Epithelial cell of esophagus (primary cell): ENCODE measurements at regions not wholly inside any gene's neighbourhood (a gene's known extent, or its start where the extent isn't known, plus 50 kb on each side); places are given as distances from the start of the nearest gene placed in this dataset.
"Not testable (repeated sequence)": the region's sequence is repeated elsewhere in the genome, so short reads cannot be mapped to it uniquely, and the experiment has no call there.

ENCODE experiments used
- DNase-seq: peaks from one replicate; pipeline ENCODE4 v3.0.0; 2010; ENCODE audit warnings: low read depth
- H3K4me3 ChIP-seq: 2 replicates; pipeline ENCODE4 v1.5.1; 2011; ENCODE audit warnings: mild to moderate bottlenecking, low read length, control low read depth
- CTCF ChIP-seq: IDR thresholded peaks from 2 replicates; pipeline ENCODE4 v1.5.1; 2011; ENCODE audit warnings: low read depth, mild to moderate bottlenecking, low read length, control low read depth, inconsistent platforms; ENCODE audit not compliant: insufficient read depth; ENCODE audit errors: missing control alignments

DNA sequence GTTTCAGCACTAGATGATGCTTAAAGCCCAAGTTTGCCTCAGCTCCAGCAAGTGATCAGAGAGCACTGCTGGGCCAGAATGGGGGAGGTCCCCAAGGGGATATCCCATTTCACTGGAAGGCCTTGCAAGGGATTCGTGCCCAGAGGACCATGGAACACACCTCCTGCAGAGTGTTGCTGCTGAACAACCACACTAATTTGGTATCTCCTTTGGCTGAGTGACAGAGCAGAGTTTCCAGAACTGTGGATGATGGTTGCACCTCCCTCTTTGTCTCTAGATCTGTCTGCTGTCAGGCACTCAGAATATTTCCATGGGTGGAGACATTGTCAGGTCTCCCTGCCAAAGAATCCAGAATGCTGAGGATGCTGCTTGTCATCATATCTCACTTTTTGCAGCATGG, 484.8 kb upstream of the NETO1 start:
- H3K4me3 ChIP-seq, result no peak overlapping the region
- TF ChIP-seq CTCF, result no peak
- no peak for DNase-seq

- TF ChIP-seq CTCF, result no peak
- peak; percentile 54 for DNase-seq
- H3K4me3 ChIP-seq, result peak overlapping the region; percentile 18
Measured at GRCh38 chr18:73340135-73340977, 472.6 kb upstream of the NETO1 start.

GRCh38 chr18:73331212-73331772, 463.5 kb upstream of the NETO1 start:
- DNase-seq, result peak; percentile 37
- no peak overlapping the region for H3K4me3 ChIP-seq
- TF ChIP-seq CTCF, result no peak

DNA sequence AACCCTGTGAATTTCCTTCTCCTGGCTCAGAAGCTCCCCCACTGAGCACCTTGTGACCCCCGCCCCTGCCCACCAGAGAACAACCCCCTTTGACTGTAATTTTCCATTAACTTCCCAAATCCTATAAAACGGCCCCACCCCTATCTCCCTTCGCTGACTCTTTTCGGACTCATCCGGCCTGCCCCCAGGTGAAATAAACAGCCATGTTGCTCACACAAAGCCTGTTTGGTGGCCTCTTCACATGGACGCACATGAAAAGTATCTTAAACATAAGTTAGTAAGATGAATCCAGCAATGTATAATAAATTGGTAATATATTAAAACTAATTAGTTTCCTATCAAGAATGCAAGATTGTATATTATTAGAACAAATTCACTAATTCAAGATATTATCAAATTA, 462.3 kb upstream of the NETO1 start:
- H3K4me3 ChIP-seq, DNase-seq: not testable (repeated sequence)

DNA sequence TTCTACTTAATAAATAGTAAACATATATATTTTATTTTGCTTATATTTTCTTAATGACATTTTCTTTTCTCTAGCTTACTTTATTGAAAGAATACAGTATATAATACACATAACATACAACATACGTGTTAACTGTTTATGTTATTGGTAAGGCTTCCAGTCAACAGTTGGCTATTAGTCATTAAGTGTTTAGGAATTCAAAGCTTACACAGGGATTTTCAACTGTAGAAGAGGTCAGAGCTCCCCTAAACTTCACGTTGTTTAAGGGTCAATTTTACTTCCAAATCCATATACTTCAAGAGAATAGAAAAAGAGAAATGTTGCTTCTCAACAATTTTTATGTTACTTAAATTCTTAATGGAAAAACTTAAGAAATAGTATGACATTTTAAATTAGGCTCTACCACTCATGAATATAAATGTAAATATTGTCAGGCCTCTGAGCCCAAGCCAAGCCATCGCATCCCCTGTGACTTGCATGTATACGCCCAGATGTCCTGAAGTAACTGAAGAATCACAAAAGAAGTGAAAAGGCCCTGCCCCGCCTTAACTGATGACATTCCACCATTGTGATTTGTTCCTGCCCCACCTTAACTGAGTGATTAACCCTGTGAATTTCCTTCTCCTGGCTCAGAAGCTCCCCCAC, 456.5 kb upstream of the NETO1 start:
- not testable (repeated sequence) for H3K4me3 ChIP-seq
- peak; percentile 1 for DNase-seq

DNA sequence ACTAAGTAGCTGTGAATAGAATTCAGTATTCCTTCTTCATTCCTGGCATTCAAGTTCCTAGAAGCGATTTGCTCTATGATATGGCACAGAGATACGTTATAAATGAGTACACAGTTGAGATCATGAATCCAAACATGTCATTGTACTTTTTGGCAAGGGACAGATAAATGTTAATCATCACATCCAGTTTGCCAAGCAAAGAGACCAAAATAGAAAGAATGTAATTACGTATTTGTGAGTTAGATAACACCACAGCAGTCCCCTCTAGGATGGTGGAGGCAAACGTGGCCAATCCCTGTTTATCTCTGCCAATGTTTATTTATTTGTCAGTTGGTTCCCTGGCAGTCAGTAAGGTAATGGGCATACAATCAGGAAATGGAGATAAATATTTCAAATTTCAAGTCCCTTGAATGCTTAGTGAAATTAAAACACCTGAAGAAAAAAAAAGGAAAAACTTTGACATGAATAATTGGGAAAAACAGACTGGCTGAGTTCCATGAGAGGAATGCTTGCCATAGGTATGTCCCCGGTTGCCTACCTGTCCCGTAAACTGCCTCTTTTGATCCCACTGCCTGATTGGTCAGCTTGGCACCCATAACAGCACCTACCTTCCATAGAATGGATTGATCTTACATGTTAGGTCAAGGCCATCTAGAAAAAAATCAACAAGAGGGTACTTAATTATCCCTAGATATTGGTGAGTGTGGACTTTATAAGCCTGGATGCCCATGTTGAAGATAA, 451.1 kb upstream of the NETO1 start:
- no peak for TF ChIP-seq CTCF
- peak; percentile 11 for DNase-seq
- no peak overlapping the region for H3K4me3 ChIP-seq

- DNase-seq, result peak; percentile 73
Measured at GRCh38 chr18:73316513-73316912, 448.7 kb upstream of the NETO1 start.

More at GRCh38 chr18:73316513-73316912, 448.7 kb upstream of the NETO1 start:
- H3K4me3 ChIP-seq, result no peak overlapping the region
- TF ChIP-seq CTCF, result no peak
